HG03064 (cell line): ENCODE measurements at regions not wholly inside any gene's neighbourhood (a gene's known extent, or its start where the extent isn't known, plus 50 kb on each side); places are given as distances from the start of the nearest gene placed in this dataset.

ENCODE experiments used
- ATAC-seq: cut with Tn5 transposase; IDR thresholded peaks from one replicate; pipeline ENCODE4 v1.9.1; 2021; ENCODE audit warnings: low read depth; ENCODE audit not compliant: unreplicated experiment

GRCh38 chr4:115294717-115295116, 181.3 kb upstream of the NDST4 start:
- ATAC-seq = no peak

GRCh38 chr4:115293093-115293462, 179.7 kb upstream of the NDST4 start:
- no peak for ATAC-seq

DNA sequence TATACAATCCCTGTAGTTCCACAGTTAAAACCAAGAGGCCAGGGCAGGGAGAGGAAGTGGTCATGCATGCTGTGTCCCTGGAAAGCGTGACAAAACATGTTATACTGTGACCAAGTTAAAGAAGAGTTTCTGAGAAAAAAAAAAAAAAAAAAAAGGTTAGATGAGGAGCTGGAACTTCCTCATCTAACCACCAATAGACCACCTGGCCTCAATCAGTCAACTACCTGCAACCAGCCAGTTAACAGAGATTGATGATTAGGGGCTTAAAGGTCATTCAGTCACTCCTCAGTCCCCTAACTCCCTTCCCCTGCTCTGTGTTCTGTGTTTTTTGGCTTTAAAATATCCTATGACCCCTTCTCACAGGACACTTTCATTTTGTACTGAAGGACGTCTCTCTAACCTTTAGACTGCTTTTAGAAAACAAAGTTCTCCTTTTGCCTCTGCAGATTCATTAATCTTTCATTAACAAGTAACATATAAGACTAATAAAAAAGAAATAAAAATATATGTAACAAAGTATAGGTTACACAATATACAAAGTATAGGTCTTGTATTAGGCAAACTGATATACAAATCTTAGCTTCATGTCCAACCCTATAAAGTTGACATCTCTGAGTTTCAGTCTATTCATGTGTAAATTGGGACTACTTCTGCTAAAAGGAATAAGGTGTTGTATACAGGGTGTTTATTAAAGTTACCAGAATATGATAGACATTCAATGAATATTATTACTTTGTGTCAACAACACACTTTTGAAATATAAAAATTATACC, 179.1 kb upstream of the NDST4 start:
- no peak for ATAC-seq

GRCh38 chr4:115287426-115287825, 174.0 kb upstream of the NDST4 start:
- ATAC-seq = no peak

GRCh38 chr4:115279330-115279729, 165.9 kb upstream of the NDST4 start:
- ATAC-seq = no peak

DNA sequence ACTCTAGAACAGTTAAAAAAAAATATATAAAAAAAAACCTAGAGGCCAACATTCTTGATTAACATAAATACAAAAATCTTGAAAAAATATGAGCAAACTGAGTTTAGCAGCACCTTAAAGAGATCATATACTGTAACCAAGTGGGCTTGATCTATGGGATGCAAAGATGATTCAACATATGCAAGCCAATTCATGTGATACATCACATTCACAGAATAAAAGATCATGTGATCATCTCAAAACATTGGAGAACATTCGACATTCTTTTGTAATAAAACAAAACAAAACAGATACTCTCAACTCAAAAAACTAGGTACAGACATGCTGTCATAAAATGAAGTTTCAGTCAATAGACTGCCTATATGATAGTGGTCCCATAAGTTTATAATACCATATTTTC, 165.4 kb upstream of the NDST4 start:
- no peak for ATAC-seq

DNA sequence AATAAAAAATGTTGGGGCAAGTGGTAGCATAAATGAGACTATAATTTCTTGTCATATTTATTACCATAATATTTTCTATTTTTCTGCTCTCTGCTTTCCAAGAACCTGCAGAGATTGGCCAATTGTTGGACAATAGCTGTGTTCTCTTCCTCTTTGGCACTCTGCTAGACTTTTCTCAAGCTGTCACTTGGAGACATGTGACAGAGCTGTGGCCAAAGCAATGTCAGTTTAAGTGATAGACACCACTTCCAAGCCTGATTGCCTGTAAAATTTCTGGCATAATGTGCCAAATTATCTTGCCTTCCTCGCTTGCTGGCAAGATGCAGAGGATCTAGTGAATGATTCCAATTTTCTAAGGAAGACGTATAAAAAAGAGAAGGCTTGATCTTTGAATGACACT, 162.2 kb upstream of the NDST4 start:
- no peak for ATAC-seq

DNA sequence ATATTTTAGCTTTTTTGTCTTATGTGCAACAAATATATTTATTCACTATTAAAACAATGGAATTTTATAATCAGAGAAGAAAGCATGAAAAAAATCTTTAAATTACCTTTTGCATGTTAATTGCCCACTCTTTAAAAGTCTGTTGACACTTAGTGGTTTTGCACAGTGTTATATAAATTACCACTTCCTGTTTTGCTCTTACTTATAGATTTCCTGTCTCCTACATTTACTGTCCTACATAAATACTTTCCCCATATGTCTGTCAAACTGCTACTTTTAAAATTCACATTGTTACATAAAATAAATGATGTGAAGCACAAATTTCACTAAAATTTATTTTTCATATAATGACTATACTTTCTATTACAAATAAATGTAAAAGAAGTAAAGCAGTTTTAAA, 161.1 kb upstream of the NDST4 start:
- ATAC-seq = peak; percentile 82

GRCh38 chr4:115272594-115272993, 159.2 kb upstream of the NDST4 start:
- ATAC-seq = no peak

GRCh38 chr4:115272185-115272584, 158.8 kb upstream of the NDST4 start:
- no peak for ATAC-seq

- no peak for ATAC-seq
These were observed 146.8 kb upstream of the NDST4 start for GRCh38 chr4:115260195-115260594.

DNA sequence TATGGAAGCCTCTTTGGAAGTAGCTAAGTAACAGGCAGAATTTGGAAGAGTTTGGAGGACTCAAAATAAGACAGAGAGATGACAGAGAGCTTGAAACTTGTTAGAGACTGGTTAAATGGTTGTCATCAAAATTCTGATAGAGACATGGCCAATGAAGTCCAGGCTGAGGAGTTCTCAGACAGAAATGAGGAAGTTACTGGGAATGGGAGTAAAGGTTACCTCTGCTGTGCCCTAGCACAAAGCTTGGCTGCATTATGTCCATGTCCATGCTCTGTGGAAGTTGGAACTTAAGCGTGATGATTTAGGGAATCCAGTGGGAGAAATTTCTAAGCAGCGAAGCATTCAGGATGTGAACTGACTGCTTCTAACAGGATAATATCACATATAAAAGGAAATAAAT, 146.2 kb upstream of the NDST4 start:
- ATAC-seq = no peak

DNA sequence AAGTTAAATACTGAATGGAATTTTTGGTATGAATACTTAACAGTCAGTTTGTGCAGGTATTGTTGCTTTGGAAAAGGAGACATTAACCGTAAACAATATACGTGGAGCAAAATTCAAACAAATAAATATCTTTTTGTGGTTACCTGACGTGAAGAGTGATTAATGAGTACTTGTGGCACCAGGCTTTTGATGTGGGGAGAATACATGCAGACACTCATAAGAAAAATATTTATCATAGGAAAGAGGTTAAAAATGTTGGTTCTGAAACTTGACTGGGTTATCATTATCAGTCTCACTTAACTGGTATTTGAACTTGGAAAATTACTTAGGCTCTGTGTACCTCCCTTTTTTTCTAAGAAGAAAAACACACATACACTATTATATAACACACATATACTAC, 136.4 kb upstream of the NDST4 start:
- ATAC-seq = no peak

- ATAC-seq = no peak
These were observed 121.1 kb upstream of the NDST4 start for GRCh38 chr4:115234405-115235093.

- no peak for ATAC-seq
These were observed 120.2 kb upstream of the NDST4 start for GRCh38 chr4:115233600-115233999.

DNA sequence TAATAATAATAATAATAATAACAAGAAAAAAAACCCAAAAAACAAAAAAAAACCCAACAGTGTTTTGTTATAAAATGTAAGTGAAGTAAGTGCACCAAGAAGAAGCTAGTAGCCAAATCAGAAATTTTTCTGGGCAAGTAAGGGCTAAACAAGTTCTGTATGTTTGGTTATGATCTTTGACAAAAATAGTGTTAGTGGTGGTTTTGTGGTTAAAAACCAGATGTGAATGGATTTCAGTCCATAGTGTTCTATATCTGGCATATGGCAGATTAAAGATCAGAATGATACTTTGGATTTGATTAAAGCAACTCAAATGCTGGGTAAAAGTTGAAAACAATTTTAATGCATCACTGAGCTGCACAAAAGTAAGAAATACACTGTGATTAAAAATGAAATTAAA, 116.5 kb upstream of the NDST4 start:
- no peak for ATAC-seq

GRCh38 chr4:115228851-115229250, 115.4 kb upstream of the NDST4 start:
- no peak for ATAC-seq

GRCh38 chr4:115222061-115222460, 108.6 kb upstream of the NDST4 start:
- ATAC-seq = no peak

GRCh38 chr4:115219862-115220261, 106.4 kb upstream of the NDST4 start:
- no peak for ATAC-seq

DNA sequence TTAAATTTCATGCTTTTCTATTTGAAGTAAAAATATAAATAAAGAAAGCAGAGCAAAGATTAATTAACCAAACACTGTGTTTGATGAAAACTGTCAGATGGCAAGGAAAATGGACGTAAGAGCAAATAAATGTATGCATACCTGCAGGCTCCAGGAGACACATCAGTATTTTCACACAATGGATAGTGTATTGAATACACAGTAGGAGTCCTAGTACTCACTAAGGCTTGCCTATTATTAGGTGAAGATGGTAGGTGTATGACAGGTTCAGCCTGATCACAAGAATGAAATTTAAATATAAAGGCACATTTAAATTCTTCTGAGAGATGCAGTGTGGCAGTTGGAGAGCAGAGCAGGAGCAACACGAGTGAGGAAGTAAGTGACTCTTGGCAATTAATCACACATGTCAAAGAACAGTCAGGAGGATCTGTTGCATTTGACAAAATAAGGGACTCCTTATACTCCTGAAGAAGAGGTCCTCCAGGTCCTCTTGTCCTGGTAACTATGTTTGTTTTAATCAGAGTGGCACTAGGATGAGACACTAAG, 106.0 kb upstream of the NDST4 start:
- ATAC-seq = no peak

DNA sequence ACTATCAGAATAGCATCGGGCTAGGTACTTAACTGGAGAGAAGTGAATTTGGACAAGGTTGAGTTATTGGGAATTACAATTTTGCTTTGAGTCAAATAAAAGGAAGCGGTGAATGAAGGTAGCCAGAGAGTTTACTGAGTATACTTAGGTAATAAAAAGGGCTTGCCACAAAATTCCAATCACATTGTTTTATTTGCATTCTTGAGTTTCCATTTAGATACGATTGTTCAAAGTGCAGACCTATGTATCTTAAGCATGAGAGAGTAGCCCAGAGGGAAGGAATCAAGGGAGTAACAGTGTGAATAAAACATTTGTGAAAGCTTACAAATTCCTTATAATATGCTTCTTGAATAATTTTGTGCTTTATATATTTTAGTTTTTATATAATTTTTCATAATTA, 102.5 kb upstream of the NDST4 start:
- no peak for ATAC-seq

GRCh38 chr4:115213716-115214115, 100.3 kb upstream of the NDST4 start:
- no peak for ATAC-seq
